GM23338 (cell line): ENCODE measurements at regions not wholly inside any gene's neighbourhood (a gene's known extent, or its start where the extent isn't known, plus 50 kb on each side); places are given as distances from the start of the nearest gene placed in this dataset.

ENCODE experiments used
- CREB1 ChIP-seq: fragments of 250-450 bp; sonication (Bioruptor Pico); IDR thresholded peaks from 2 replicates; pipeline ENCODE4 v1.5.0; 2020; ENCODE audit warnings: low read depth, mild to moderate bottlenecking, moderate library complexity
- CTCF ChIP-seq, 2 experiments: fragments of 200-600 bp in 1 of 2; sonication (generic) in 1 of 2; conservative IDR thresholded peaks; 2 replicates each; pipeline versions ENCODE4 v1.5.1 to v1.6.1; 2016 to 2017; ENCODE audit warnings: antibody characterized with exemption in 2 of 2, low read depth in 2 of 2, mild to moderate bottlenecking in 2 of 2, moderate library complexity in 1 of 2
- EZH2 ChIP-seq: fragments of 200-600 bp; sonication (generic); IDR thresholded peaks from one replicate; pipeline ENCODE4 v1.8.0; 2017; ENCODE audit warnings: antibody characterized with exemption, mild to moderate bottlenecking, low read depth; ENCODE audit not compliant: unreplicated experiment
- EZH2phosphoT487 ChIP-seq: fragments of 200-600 bp; sonication (generic); IDR thresholded peaks from one replicate; pipeline ENCODE4 v1.8.1; 2018; ENCODE audit warnings: antibody characterized with exemption; ENCODE audit not compliant: unreplicated experiment
- JUNB ChIP-seq: IDR thresholded peaks from one replicate; pipeline ENCODE4 v1.6.1; 2016; ENCODE audit warnings: antibody characterized with exemption; ENCODE audit not compliant: unreplicated experiment
- POLR2AphosphoS5 ChIP-seq: IDR thresholded peaks from 2 replicates; pipeline ENCODE4 v1.6.1; 2016; ENCODE audit warnings: antibody characterized with exemption, low read depth
- REST ChIP-seq: IDR thresholded peaks from one replicate; pipeline ENCODE4 v1.6.1; 2018; ENCODE audit warnings: antibody characterized with exemption; ENCODE audit not compliant: unreplicated experiment
- STAT1 ChIP-seq: IDR thresholded peaks from one replicate; pipeline ENCODE4 v1.6.1; 2016; ENCODE audit warnings: antibody characterized with exemption; ENCODE audit not compliant: unreplicated experiment
- ZNF462 ChIP-seq: fragments of 250-450 bp; sonication (Bioruptor Pico); IDR thresholded peaks from 2 replicates; pipeline ENCODE4 v1.5.0; 2020; ENCODE audit warnings: mild to moderate bottlenecking, moderate library complexity

- no peak for TF ChIP-seq CTCF (conservative IDR thresholded peaks at IDR 0.05; ENCODE audit: low read depth in 2 of 2)
- no peak for TF ChIP-seq EZH2
- TF ChIP-seq JUNB, result no peak
- TF ChIP-seq REST, result no peak
- TF ChIP-seq POLR2AphosphoS5, result no peak
- TF ChIP-seq CREB1 (CRISPR knock-in tag), result no peak
- no peak for TF ChIP-seq EZH2phosphoT487
- TF ChIP-seq STAT1, result no peak
- no peak for TF ChIP-seq ZNF462
Measured at GRCh38 chr11:95330302-95330701, 99.3 kb upstream of the SESN3 start.
